Stimulated activated CD8-positive, alpha-beta memory T cell treated with anti-CD3 and anti-CD28 coated beads, Interleukin-12 subunit alpha, Interleukin-12 subunit beta, amount 100 ng/mL, for 24 hours (primary cell): ENCODE measurements at regions not wholly inside any gene's neighbourhood (a gene's known extent, or its start where the extent isn't known, plus 50 kb on each side); places are given as distances from the start of the nearest gene placed in this dataset.

Experiments used
- DNase-seq: peaks from one replicate; pipeline ENCODE4 v3.0.0-alpha.2; 2020; ENCODE audit errors: extremely low read depth

DNA sequence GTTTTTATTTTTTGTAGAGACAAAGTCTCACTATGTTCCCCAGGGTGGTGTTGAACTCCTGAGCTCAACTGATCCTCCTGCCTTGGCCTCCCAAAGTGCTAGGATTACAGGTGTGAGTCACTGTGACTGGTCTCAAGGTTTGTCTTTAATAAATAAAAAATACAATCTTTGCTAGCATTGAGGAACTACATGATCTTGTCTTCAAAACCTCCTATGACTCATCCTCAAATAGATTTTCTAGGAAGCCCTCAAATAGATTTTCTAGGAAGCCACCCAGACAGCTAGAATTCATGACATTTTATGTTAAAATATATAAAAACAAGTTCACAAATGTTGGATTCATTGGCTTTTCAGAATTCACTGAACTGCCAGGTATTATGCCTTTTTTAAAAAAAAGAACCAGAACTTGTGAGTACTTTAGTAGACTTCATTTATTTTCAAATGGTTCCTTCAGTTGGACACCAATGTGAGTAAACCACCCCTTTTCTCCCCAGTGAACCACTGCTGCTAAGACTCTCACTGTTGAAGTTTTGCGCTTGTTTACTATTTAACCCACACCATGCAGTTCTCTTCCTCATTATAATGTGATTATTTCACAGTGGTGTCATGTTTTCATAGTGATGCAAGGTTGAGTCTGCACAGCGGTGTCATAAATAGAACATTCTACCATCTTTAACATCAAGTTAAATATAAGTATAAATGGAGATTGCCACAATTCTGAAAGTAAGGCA, 303.9 kb downstream of the CASP12 start:
- DNase-seq = no peak

DNA sequence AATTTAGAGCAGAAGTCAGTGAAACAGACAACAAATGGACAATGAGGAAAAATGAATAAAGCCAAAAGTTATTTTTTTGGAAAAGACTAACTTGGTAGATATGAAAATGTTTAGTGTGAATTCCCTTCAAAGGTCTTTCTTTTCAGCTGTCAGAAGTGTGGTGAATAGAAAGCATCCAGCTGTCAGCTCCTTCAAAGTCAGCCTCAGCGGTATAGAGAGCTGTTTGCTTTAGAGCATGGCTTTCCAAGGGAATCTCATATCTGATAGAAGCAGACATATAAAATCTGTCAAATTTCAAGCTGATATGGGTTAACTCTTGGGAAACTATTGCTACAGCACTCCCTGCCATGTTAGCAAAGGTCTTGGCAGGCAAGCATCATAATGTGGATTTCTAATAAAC, 309.3 kb downstream of the CASP12 start:
- no peak for DNase-seq

DNA sequence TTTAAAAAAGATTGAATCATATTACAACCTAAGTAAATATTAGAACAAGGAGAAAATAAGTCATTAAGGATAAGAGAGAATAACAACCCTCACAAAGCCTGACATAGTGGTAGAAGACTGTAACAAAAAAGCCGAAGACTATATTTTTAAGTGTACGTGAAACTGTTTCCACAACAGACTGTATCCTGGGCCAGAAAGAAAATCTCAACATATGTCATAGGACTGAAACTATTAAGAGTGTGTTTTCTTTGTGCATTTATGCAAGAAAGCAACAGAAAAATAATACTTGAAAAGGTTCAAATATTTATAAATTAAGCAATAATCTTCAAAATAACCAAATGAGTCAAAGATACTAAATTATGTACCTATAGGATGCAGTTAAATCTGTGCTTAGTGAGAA, 309.8 kb downstream of the CASP12 start:
- DNase-seq = no peak

- DNase-seq = no peak
Measured at GRCh38 chr11:104584823-104585222, 313.4 kb downstream of the CASP12 start.

- no peak for DNase-seq
Measured at GRCh38 chr11:104583857-104584256, 314.4 kb downstream of the CASP12 start.

GRCh38 chr11:104582431-104582830, 315.8 kb downstream of the CASP12 start:
- DNase-seq = no peak

DNA sequence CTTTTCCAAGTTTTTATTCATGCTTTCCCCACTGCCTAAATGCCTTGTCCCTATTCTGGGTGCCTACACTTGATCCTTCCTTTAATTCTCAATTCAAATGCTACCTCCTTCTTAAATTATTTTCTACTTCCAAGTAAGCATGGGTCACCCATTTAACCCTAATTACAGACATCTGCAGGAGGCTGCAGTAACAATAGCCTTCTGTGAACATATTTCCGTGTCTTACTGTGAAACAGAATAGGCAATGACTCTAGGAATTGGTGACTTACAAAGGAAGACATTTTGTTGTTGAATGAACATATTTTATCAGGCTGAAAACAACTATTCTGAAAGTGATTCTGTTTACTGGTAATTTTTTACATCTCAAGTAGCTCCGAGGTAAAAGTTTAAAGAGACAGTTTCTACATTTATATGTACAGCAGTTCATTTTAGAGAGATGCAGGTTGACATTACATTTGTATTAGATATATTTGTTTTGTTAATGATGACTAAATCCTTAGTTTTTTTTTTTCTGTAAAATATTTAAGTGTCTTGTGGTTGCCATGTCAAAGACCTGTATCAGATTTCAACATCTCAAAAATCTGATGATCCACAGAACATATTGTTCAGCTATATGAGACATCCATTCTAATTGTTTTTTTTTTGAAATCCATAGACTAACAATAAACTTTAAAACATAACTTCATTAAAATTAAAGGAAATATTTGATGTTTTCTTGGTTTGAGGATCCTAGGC, 316.8 kb downstream of the CASP12 start:
- DNase-seq = no peak

- no peak for DNase-seq
Measured at GRCh38 chr11:104573441-104573990, 324.7 kb downstream of the CASP12 start.

DNA sequence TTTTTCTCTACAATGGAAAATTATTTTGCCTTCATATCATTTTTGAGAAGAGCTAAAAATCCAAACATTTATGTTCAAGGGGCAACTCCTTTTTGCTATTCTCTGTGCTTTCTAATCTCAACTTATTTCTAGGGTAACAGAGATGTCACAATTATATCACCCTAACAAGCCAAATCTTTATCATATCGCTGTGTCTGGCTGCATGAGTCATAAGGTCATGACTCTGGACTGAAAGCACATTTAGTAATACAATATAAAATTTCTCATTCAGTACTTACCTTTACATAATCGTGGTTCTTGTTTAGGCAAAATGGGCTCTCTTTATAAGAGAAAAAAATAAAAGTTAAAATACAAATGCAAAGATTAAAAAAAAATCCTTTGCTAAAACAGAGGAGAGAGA, 326.0 kb downstream of the CASP12 start:
- no peak for DNase-seq

DNA sequence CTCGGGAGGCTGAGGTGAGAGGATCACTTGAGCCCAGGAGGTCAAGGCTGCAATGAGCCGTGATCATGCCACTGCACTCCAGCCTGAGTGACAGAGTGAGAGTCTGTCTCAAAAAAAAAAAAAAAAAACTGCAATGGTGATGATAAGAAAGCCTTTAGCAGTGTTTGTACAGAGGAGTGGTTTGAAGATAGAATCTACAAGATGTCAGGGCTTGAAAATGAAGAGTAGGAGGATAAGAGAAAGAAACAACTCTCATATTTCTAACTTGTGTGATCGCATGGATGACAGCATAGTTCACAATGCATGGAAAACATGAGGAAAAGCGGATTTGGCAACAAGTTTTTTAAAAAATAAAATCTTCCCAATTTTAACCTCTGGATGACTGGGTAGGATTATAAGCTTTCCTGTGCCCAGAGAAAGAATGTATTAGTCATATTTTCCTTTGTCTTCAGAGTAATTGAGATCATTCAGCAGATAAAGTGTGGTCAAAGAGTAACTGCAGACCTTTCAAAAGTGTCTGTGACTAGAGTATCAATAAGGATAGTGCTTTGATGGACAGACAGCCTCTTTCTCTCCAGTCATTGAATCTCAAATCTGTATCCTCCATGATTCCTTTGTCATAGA, 328.1 kb downstream of the CASP12 start:
- no peak for DNase-seq

GRCh38 chr11:104565583-104565961, 332.7 kb downstream of the CASP12 start:
- DNase-seq = no peak

DNA sequence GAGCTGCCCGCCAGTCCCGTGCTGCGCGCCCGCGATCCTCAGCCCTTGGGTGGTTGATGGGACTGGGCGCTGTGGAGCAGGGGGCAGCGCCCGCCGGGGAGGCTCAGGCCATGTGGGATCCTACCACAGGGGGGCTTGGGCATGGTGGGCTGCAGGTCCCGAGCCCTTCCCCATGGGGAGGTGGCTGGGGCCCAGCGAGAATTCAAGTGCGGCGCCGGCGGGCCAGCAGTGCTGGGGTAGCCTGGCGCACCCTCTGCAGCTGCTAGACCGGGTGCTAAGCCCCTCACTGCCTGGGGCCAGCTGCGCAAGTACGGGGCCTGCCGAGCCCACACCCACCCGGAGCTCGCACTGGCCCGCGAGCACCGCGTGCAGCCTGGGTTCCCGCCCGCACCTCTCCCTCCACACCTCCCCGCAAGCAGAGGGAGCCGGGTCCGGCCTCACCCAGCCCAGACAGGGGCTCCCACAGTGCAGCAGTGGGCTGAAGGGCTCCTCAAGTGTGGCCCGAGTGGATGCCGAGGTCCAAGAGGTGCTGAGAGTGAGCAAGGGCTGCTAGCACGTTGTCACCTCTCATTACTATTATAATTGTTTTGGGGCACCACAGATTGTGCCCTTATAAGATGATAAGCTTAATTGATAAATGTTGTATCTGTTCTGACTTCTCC, 333.2 kb downstream of the CASP12 start:
- no peak for DNase-seq

GRCh38 chr11:104556606-104557301, 341.5 kb downstream of the CASP12 start:
- DNase-seq = no peak

GRCh38 chr11:104549019-104549418, 349.2 kb downstream of the CASP12 start:
- DNase-seq = no peak

GRCh38 chr11:104547996-104548661, 350.1 kb downstream of the CASP12 start:
- no peak for DNase-seq

GRCh38 chr11:104546501-104546900, 351.8 kb downstream of the CASP12 start:
- DNase-seq = no peak

DNA sequence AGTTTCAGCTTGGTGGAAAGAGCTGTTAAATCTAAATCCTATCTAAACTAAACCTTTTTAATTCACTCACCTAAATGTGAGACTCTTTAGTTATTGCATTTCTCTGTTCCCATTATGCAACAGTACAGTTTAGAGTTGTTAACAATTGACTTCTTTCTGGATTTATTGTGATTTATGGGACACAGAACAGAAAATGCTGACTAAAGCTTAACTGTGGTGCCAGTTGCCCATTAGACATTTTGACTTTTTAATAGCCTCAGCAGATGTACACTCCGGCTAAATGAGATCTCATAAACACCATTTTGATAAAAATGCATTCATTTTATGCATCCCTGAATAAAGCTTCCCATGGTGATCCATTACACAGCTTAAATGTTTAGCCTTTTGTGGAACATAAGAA, 356.6 kb downstream of the CASP12 start:
- DNase-seq = no peak

- DNase-seq = no peak
Measured at GRCh38 chr11:104538313-104538712, 359.9 kb downstream of the CASP12 start.

DNA sequence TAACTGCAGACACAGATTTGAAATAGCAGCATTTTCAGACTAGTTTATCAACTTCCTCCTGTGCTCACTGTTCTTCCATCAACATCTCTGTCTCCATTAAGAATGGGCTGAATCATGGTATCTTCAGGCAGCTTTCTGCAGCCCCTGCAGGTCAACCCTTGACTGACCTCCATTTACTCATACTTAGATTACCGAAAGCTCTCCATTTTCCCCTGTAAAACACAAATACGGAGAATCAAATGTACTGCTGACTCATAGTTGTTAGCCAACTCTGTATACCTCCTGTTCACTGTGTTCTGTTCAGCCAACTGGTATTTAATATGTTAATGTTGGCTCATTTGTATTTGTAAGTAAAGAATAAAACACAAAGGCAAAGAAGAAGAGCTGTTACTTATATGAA, 364.0 kb downstream of the CASP12 start:
- DNase-seq = no peak

- DNase-seq = no peak
Measured at GRCh38 chr11:104531894-104532293, 366.4 kb downstream of the CASP12 start.

GRCh38 chr11:104531075-104531474, 367.1 kb upstream of the PDGFD start:
- no peak for DNase-seq
